ENCODE measurements at regions not wholly inside any gene's neighbourhood (a gene's known extent, or its start where the extent isn't known, plus 50 kb on each side); places are given as distances from the start of the nearest gene placed in this dataset.

DNA sequence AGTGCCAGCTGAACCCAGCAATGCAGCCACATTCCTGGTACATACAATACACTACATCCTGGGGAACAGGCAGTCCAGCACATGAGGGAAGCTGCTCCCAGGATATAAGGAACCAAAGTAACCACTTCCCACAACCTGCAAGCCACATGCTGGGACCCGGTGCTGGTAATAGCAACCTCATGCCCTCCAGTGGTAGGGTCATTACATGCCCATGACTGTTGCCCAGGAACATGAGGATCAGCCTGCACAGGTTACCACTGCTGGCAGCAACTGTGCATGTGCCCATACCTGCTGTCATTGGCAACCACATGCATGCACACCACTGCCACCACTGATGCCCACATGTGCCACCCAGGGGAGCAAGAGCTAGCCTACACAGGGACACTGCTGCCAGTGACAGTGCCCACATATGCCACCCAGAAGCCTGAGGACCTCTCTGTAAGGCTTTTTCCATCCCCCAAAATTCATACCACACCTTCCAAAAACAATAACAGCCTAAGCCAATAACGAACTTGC is 1982.5 kb downstream of the ARAP2 start:
- no peaks in the 10 kb centered on the region for H3K36me3 ChIP-seq
- H3K4me1 Mint-ChIP-seq: peaks cover 5% of the 10 kb centered on the region
- H3K4me1 ChIP-seq: no peaks in the 10 kb centered on the region
- no peaks in the 10 kb centered on the region for H3K9me3 ChIP-seq (ENCODE audit: low read depth)
- H3K9me3 Mint-ChIP-seq: no peaks in the 10 kb centered on the region
- H3K79me2 ChIP-seq (ENCODE audit: low read depth): no peaks in the 10 kb centered on the region
- no peaks in the 10 kb centered on the region for H3K27me3 ChIP-seq
- no peak overlapping the region for H3K9ac ChIP-seq
- H3K27ac Mint-ChIP-seq: peak overlapping the region; percentile 53
- peak; percentile 18 for DNase-seq (ENCODE audit: low spot score)
- no peaks in the 10 kb centered on the region for H3K27me3 Mint-ChIP-seq (ENCODE audit: insufficient read depth, low read depth)
- no peak overlapping the region for H3K27ac ChIP-seq
- H3K36me3 Mint-ChIP-seq: no peaks in the 10 kb centered on the region
- H3K4me3 ChIP-seq: no peak overlapping the region
- TF ChIP-seq EZH2 (IDR thresholded peaks at IDR 0.05) (no peak), EZH2phosphoT487 (IDR thresholded peaks at IDR 0.05) (no peak)
- TF ChIP-seq, protein P1, sequence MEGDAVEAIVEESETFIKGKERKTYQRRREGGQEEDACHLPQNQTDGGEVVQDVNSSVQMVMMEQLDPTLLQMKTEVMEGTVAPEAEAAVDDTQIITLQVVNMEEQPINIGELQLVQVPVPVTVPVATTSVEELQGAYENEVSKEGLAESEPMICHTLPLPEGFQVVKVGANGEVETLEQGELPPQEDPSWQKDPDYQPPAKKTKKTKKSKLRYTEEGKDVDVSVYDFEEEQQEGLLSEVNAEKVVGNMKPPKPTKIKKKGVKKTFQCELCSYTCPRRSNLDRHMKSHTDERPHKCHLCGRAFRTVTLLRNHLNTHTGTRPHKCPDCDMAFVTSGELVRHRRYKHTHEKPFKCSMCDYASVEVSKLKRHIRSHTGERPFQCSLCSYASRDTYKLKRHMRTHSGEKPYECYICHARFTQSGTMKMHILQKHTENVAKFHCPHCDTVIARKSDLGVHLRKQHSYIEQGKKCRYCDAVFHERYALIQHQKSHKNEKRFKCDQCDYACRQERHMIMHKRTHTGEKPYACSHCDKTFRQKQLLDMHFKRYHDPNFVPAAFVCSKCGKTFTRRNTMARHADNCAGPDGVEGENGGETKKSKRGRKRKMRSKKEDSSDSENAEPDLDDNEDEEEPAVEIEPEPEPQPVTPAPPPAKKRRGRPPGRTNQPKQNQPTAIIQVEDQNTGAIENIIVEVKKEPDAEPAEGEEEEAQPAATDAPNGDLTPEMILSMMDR (IDR thresholded peaks at IDR 0.05): no peak
- no peaks in the 10 kb centered on the region for H4K20me1 ChIP-seq (ENCODE audit: low read depth)
- H2AFZ ChIP-seq (replicated peaks): peak overlapping the region; percentile 27
- no peak overlapping the region for H3K4me2 ChIP-seq
- no peak overlapping the region for H3K4me3 Mint-ChIP-seq
- H3F3A ChIP-seq (ENCODE audit: low read depth): no peaks in the 10 kb centered on the region

DNA sequence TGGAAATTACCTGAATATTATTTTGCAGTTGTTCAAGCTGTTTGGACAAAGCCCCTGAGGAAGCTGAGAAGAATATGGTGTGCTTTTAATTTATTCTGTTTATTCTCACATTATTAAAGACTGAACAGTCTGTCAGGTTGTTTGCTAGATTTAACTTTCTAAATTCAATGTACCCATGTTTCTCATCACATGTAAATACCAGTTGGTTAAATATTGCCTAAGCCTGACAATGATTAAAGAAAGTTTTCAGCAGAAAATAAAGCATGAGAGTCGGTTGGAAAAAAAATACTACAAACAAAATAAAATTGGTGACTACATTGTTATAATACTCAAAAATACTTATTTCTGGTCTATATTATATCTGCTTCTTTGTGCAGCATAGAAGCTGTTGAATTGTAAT is 1974.7 kb downstream of the ARAP2 start:
- H3F3A ChIP-seq (ENCODE audit: low read depth): no peaks in the 10 kb centered on the region
- Mint-ChIP-seq H3K4me1 (no peaks in the 10 kb centered on the region), H3K27me3 (ENCODE audit: insufficient read depth, low read depth) (no peaks in the 10 kb centered on the region), H3K36me3 (no peaks in the 10 kb centered on the region), H3K4me3 (no peak overlapping the region), H3K9me3 (no peaks in the 10 kb centered on the region), H3K27ac (no peak overlapping the region)
- no peak overlapping the region for H3K27ac ChIP-seq
- no peaks in the 10 kb centered on the region for H3K9me3 ChIP-seq (ENCODE audit: low read depth)
- DNase-seq (ENCODE audit: low spot score): no peak
- no peaks in the 10 kb centered on the region for H3K36me3 ChIP-seq
- H3K79me2 ChIP-seq (ENCODE audit: low read depth): no peaks in the 10 kb centered on the region
- no peak for TF ChIP-seq EZH2 (IDR thresholded peaks at IDR 0.05)
- no peak for TF ChIP-seq EZH2phosphoT487 (IDR thresholded peaks at IDR 0.05)
- TF ChIP-seq, protein P1 (IDR thresholded peaks at IDR 0.05): no peak
- no peaks in the 10 kb centered on the region for H3K27me3 ChIP-seq
- H3K4me3 ChIP-seq: no peak overlapping the region
- no peaks in the 10 kb centered on the region for H4K20me1 ChIP-seq (ENCODE audit: low read depth)
- H2AFZ ChIP-seq (replicated peaks): no peak overlapping the region
- no peak overlapping the region for H3K4me2 ChIP-seq
- H3K9ac ChIP-seq: no peak overlapping the region
- no peaks in the 10 kb centered on the region for H3K4me1 ChIP-seq

DNA sequence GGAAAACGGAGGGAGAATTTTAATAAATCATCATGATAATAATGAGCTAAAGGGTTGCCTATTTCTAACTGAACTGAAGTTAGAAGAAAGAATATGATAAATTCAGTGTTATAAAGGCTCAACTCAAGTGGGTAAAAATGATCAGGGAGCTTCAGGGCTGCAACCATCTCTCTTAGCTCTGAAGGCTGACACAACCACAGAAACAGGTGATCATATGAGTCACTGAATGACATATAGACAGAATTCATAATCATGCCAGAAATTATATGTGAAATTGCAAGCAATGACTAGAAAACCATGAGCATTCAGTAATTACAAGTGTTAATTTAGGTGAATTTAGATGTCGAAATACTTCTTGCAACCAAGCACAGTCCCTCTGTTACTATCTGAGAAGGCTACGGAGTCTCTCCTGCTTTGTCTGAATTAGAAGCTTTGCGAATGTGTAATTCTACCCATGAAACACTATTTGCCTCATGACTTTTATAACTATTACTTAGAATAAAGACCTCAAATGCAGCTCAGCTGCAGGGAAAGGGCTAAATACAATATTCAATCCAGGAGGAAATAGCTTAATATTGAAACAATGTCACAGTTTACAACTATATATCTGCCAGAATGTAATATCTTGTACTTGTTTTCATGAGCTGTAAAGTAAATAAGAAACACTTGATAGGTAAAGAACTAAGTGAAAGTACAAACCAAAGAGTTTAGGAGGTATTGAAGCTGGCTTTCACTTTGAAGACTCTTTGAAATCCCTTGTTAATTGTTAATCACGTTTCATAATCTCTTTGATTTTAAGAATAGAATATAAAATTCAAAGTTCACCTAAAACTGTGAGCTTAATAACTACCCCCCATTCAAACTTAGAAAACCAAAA is 1972.6 kb downstream of the ARAP2 start:
- no peak overlapping the region for H3K9ac ChIP-seq
- H3K4me3 ChIP-seq: no peak overlapping the region
- no peak overlapping the region for H2AFZ ChIP-seq (replicated peaks)
- H3K27ac ChIP-seq: no peak overlapping the region
- TF ChIP-seq EZH2 (IDR thresholded peaks at IDR 0.05): no peak
- no peak for TF ChIP-seq EZH2phosphoT487 (IDR thresholded peaks at IDR 0.05)
- TF ChIP-seq, protein P1 (IDR thresholded peaks at IDR 0.05): no peak
- H3K9me3 Mint-ChIP-seq: peaks cover 2% of the 10 kb centered on the region
- H3K27me3 Mint-ChIP-seq (ENCODE audit: insufficient read depth, low read depth): no peaks in the 10 kb centered on the region
- H3K9me3 ChIP-seq (ENCODE audit: low read depth): no peaks in the 10 kb centered on the region
- H3K4me1 Mint-ChIP-seq: no peaks in the 10 kb centered on the region
- no peak overlapping the region for H3K4me3 Mint-ChIP-seq
- no peaks in the 10 kb centered on the region for H3K27me3 ChIP-seq
- H3K36me3 Mint-ChIP-seq: no peaks in the 10 kb centered on the region
- no peaks in the 10 kb centered on the region for H4K20me1 ChIP-seq (ENCODE audit: low read depth)
- H3K27ac Mint-ChIP-seq: no peak overlapping the region
- H3K79me2 ChIP-seq (ENCODE audit: low read depth): no peaks in the 10 kb centered on the region
- H3K36me3 ChIP-seq: no peaks in the 10 kb centered on the region
- H3K4me1 ChIP-seq: no peaks in the 10 kb centered on the region
- no peak overlapping the region for H3K4me2 ChIP-seq
- no peak for DNase-seq (ENCODE audit: low spot score)
- H3F3A ChIP-seq (ENCODE audit: low read depth): no peaks in the 10 kb centered on the region

Measured in neural progenitor cell (in vitro differentiated cells).